Mucosa of rectum (tissue), 2 donors: ENCODE measurements at regions not wholly inside any gene's neighbourhood (a gene's known extent, or its start where the extent isn't known, plus 50 kb on each side); places are given as distances from the start of the nearest gene placed in this dataset.

Source experiments
- H3K27ac ChIP-seq, 2 donors: one replicate each; pipeline ENCODE4 v1.7.0; 2013; ENCODE audit warnings: inconsistent platforms in 2 of 2, low read depth in 2 of 2, low read length in 2 of 2
- H3K27me3 ChIP-seq, 2 donors: one replicate each; pipeline ENCODE4 v1.7.0; 2013; ENCODE audit warnings: low read length in 2 of 2; ENCODE audit not compliant: control insufficient read depth in 2 of 2, insufficient read depth in 2 of 2
- H3K36me3 ChIP-seq, 2 donors: one replicate each; pipeline ENCODE4 v1.7.0; 2013; ENCODE audit warnings: low read length in 2 of 2; ENCODE audit not compliant: control insufficient read depth in 2 of 2, insufficient read depth in 2 of 2
- H3K4me1 ChIP-seq, 2 donors: one replicate each; pipeline ENCODE4 v1.7.0; 2013; ENCODE audit warnings: low read length in 2 of 2, mild to moderate bottlenecking in 1 of 2; ENCODE audit not compliant: control insufficient read depth in 2 of 2, insufficient read depth in 2 of 2
- H3K4me3 ChIP-seq, 2 donors: one replicate each; pipeline ENCODE4 v1.7.0; 2013; ENCODE audit warnings: low read length in 2 of 2
- H3K9ac ChIP-seq, 2 donors: one replicate each; pipeline ENCODE4 v1.7.0; 2013; ENCODE audit warnings: low read length in 2 of 2, low read depth in 1 of 2, mild to moderate bottlenecking in 1 of 2
- H3K9me3 ChIP-seq, 2 donors: one replicate each; pipeline ENCODE4 v1.7.0; 2013; ENCODE audit warnings: low read length in 2 of 2; ENCODE audit not compliant: control insufficient read depth in 2 of 2
- donor health status: healthy.
- donor health status: Normal muscosa, but diverticular disease.

- Histone ChIP-seq H3K27ac (no peak overlapping the region), H3K4me1 (no peaks in the 10 kb centered on the region), H3K9me3 (no peaks in the 10 kb centered on the region), H3K4me3 (no peak overlapping the region), H3K36me3 (no peaks in the 10 kb centered on the region), H3K9ac (no peak overlapping the region), H3K27me3 (no peaks in the 10 kb centered on the region)
These were observed 502.2 kb upstream of the NRXN1 start for GRCh38 chr2:51534166-51534565.

DNA sequence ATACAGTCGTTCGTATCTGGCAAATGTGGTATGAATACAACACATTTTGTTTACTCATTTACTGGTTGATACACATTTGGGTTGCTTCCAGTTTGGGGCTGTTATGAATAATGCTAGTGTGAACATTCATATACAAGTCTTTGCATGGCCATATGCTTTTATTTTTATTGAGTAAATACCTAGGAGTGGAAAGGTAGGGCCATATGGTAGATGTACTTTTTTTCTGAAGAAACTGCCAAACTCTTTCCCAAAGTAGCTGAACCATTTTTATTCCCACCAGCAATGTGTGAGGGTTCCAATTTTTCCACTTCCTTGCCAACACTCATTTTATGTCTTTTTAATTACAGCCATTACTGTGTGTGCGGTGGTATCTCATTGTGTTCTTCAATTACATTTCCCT, 496.2 kb upstream of the NRXN1 start:
- no peaks in the 10 kb centered on the region for H3K4me1 ChIP-seq
- no peaks in the 10 kb centered on the region for H3K36me3 ChIP-seq
- no peaks in the 10 kb centered on the region for H3K27me3 ChIP-seq
- no peak overlapping the region for H3K9ac ChIP-seq
- H3K4me3 ChIP-seq, result no peak overlapping the region
- H3K9me3 ChIP-seq, result no peaks in the 10 kb centered on the region
- H3K27ac ChIP-seq, result no peak overlapping the region

- Histone ChIP-seq H3K4me1 (no peaks in the 10 kb centered on the region), H3K36me3 (no peaks in the 10 kb centered on the region), H3K27ac (no peak overlapping the region), H3K9me3 (no peaks in the 10 kb centered on the region), H3K4me3 (no peak overlapping the region), H3K27me3 (no peaks in the 10 kb centered on the region), H3K9ac (no peak overlapping the region)
These were observed 494.8 kb upstream of the NRXN1 start for GRCh38 chr2:51526766-51527165.

DNA sequence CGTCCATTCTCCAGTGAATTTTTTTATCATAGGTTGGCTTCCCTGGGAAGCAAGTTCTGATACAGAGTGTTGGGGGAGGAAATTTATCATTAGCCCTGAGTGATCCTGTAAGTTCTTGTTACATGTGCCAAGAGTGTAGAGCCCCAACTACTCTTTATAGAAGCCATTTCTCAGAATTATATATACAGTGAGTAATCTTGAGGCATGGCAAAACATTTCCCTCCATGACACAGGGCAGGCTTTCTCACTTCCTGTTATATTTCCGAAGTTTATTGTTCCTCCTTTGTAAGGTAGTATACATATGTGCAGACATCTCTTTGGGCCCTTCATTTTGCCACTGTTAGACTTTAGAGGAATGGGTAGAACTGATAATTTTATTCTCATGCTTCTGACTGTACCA, 484.7 kb upstream of the NRXN1 start:
- no peaks in the 10 kb centered on the region for H3K27me3 ChIP-seq
- H3K9ac ChIP-seq, result no peak overlapping the region
- no peaks in the 10 kb centered on the region for H3K9me3 ChIP-seq
- no peaks in the 10 kb centered on the region for H3K4me1 ChIP-seq
- no peaks in the 10 kb centered on the region for H3K36me3 ChIP-seq
- H3K27ac ChIP-seq, result no peak overlapping the region
- H3K4me3 ChIP-seq, result no peak overlapping the region

DNA sequence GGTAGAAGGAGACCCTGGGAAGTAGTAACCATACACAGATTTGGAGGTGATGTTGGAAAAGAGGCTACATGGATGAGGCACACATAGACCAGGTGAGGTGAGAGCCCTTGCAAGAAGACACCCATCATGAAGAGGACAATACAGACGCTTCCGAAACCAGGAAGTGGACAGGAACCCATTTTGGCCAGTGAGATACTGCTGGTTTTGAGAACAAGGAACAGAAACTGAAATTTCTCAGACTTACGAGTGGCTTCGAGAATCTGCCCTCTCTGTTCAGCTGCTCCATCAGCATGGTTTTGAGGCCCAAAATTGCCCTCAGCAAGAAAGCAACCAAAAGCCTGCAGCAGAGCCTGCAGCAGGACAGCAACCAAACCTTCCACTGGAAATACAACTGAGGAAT, 479.1 kb upstream of the NRXN1 start:
- no peak overlapping the region for H3K9ac ChIP-seq
- H3K4me1 ChIP-seq, result no peaks in the 10 kb centered on the region
- no peak overlapping the region for H3K27ac ChIP-seq
- H3K27me3 ChIP-seq, result no peaks in the 10 kb centered on the region
- H3K36me3 ChIP-seq, result no peaks in the 10 kb centered on the region
- H3K9me3 ChIP-seq, result no peaks in the 10 kb centered on the region
- no peak overlapping the region for H3K4me3 ChIP-seq

DNA sequence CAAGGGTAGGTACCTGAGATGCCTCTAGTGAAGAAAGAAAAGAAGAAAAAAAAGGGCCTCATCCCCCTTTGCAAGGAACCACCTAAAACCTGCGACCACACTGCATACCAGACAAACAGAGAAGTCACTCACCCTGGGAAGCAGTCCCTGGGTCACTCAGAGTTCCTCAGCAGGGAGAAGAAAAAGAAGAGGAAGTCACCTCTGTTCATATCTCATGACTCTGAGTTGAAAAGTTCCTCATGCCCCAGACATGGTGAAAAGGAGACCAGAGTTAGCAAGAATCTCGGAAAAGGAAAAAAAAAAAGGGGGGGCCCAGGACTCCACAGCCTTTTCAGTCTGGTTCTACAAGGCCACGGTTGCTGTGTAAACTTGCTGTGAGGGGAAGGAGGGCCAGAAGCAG, 478.4 kb upstream of the NRXN1 start:
- no peaks in the 10 kb centered on the region for H3K27me3 ChIP-seq
- H3K36me3 ChIP-seq, result no peaks in the 10 kb centered on the region
- H3K9me3 ChIP-seq, result no peaks in the 10 kb centered on the region
- H3K4me3 ChIP-seq, result no peak overlapping the region
- no peak overlapping the region for H3K27ac ChIP-seq
- no peak overlapping the region for H3K9ac ChIP-seq
- H3K4me1 ChIP-seq, result no peaks in the 10 kb centered on the region

- Histone ChIP-seq H3K4me3 (no peak overlapping the region), H3K36me3 (no peaks in the 10 kb centered on the region), H3K9me3 (no peaks in the 10 kb centered on the region), H3K4me1 (no peaks in the 10 kb centered on the region), H3K27ac (no peak overlapping the region), H3K9ac (no peak overlapping the region), H3K27me3 (no peaks in the 10 kb centered on the region)
These were observed 473.6 kb upstream of the NRXN1 start for GRCh38 chr2:51505533-51505932.

DNA sequence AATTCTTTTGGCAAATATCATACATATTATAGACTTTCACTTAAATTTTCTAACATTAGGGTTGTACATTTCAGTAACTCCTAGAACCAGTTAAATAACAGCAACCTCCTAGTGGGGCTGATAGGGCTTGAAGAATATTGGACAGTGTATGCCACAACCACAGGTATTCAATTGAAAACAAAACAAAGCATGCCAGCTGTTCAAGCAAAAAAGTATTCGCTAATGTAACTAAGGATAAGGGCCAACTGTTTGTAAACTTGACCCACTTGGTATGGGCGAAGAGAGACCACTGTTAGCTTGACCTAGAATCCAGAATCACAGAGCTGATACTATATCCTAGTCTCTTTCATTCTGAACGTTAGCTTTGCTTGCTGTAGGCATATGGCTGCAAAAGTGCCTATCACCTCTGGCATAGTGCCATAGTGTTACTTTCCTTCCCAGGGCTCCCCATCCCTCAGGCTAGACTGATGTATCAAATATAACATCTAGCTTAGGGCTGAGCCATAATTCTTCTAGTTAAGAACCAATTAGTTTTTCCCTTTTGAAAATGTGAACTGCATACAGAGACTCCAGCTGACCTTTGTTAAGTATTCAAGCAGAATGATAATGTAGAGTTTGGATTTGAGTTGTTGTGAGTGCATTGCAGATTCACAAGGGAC, 458.8 kb upstream of the NRXN1 start:
- no peaks in the 10 kb centered on the region for H3K27me3 ChIP-seq
- no peaks in the 10 kb centered on the region for H3K9me3 ChIP-seq
- no peak overlapping the region for H3K27ac ChIP-seq
- H3K36me3 ChIP-seq, result no peaks in the 10 kb centered on the region
- no peaks in the 10 kb centered on the region for H3K4me1 ChIP-seq
- no peak overlapping the region for H3K9ac ChIP-seq
- H3K4me3 ChIP-seq, result no peak overlapping the region

- no peaks in the 10 kb centered on the region for H3K9me3 ChIP-seq
- H3K36me3 ChIP-seq, result no peaks in the 10 kb centered on the region
- H3K27me3 ChIP-seq, result no peaks in the 10 kb centered on the region
- no peak overlapping the region for H3K27ac ChIP-seq
- H3K4me1 ChIP-seq, result no peaks in the 10 kb centered on the region
- H3K9ac ChIP-seq, result no peak overlapping the region
- no peak overlapping the region for H3K4me3 ChIP-seq
These were observed 452.7 kb upstream of the NRXN1 start for GRCh38 chr2:51484605-51485004.

GRCh38 chr2:51483720-51484119, 451.8 kb upstream of the NRXN1 start:
- H3K4me1 ChIP-seq, result no peaks in the 10 kb centered on the region
- H3K27me3 ChIP-seq, result no peaks in the 10 kb centered on the region
- H3K9me3 ChIP-seq, result no peaks in the 10 kb centered on the region
- H3K36me3 ChIP-seq, result no peaks in the 10 kb centered on the region
- H3K9ac ChIP-seq, result no peak overlapping the region
- no peak overlapping the region for H3K4me3 ChIP-seq
- no peak overlapping the region for H3K27ac ChIP-seq

- H3K9me3 ChIP-seq, result no peaks in the 10 kb centered on the region
- no peak overlapping the region for H3K27ac ChIP-seq
- H3K27me3 ChIP-seq, result no peaks in the 10 kb centered on the region
- no peak overlapping the region for H3K9ac ChIP-seq
- H3K4me3 ChIP-seq, result no peak overlapping the region
- H3K4me1 ChIP-seq, result no peaks in the 10 kb centered on the region
- no peaks in the 10 kb centered on the region for H3K36me3 ChIP-seq
These were observed 440.9 kb upstream of the NRXN1 start for GRCh38 chr2:51472783-51473182.
